ENCODE measurements at regions not wholly inside any gene's neighbourhood (a gene's known extent, or its start where the extent isn't known, plus 50 kb on each side); places are given as distances from the start of the nearest gene placed in this dataset.

- Histone ChIP-seq H3K4me3 (no peak overlapping the region), H3K36me3 (no peaks in the 10 kb centered on the region), H3K9me3 (replicated peaks) (no peaks in the 10 kb centered on the region), H3K27me3 (no peaks in the 10 kb centered on the region), H3K4me1 (no peaks in the 10 kb centered on the region), H3K27ac (no peak overlapping the region)
- DNase-seq, result no peak
These were observed 567.7 kb downstream of the MAT2B start for GRCh38 chr5:164073081-164073480.

- Histone ChIP-seq H3K9me3 (replicated peaks) (no peaks in the 10 kb centered on the region), H3K27me3 (no peaks in the 10 kb centered on the region), H3K27ac (no peak overlapping the region), H3K4me1 (no peaks in the 10 kb centered on the region), H3K36me3 (no peaks in the 10 kb centered on the region), H3K4me3 (no peak overlapping the region)
- no peak for DNase-seq
These were observed 571.1 kb downstream of the MAT2B start for GRCh38 chr5:164076556-164076955.

- Histone ChIP-seq H3K4me1 (no peaks in the 10 kb centered on the region), H3K9me3 (replicated peaks) (no peaks in the 10 kb centered on the region), H3K27ac (no peak overlapping the region), H3K27me3 (no peaks in the 10 kb centered on the region), H3K36me3 (no peaks in the 10 kb centered on the region), H3K4me3 (no peak overlapping the region)
- no peak for DNase-seq
These were observed 584.9 kb downstream of the MAT2B start for GRCh38 chr5:164090358-164090757.

- no peak overlapping the region for H3K27ac ChIP-seq
- no peaks in the 10 kb centered on the region for H3K27me3 ChIP-seq
- no peaks in the 10 kb centered on the region for H3K36me3 ChIP-seq
- no peak overlapping the region for H3K4me3 ChIP-seq
- no peaks in the 10 kb centered on the region for H3K4me1 ChIP-seq
- H3K9me3 ChIP-seq (replicated peaks), result no peaks in the 10 kb centered on the region
- no peak for DNase-seq
These were observed 586.4 kb downstream of the MAT2B start for GRCh38 chr5:164091836-164092235.

- no peaks in the 10 kb centered on the region for H3K27me3 ChIP-seq
- no peaks in the 10 kb centered on the region for H3K9me3 ChIP-seq (replicated peaks)
- no peaks in the 10 kb centered on the region for H3K4me1 ChIP-seq
- H3K27ac ChIP-seq, result no peak overlapping the region
- no peak for DNase-seq
- no peak overlapping the region for H3K4me3 ChIP-seq
- no peaks in the 10 kb centered on the region for H3K36me3 ChIP-seq
These were observed 588.9 kb downstream of the MAT2B start for GRCh38 chr5:164094291-164094690.

- Histone ChIP-seq H3K4me1 (no peaks in the 10 kb centered on the region), H3K9me3 (replicated peaks) (no peaks in the 10 kb centered on the region), H3K27me3 (no peaks in the 10 kb centered on the region), H3K4me3 (no peak overlapping the region), H3K27ac (no peak overlapping the region), H3K36me3 (no peaks in the 10 kb centered on the region)
- DNase-seq, result no peak
These were observed 592.3 kb downstream of the MAT2B start for GRCh38 chr5:164097749-164098148.

GRCh38 chr5:164098531-164098930 is 593.1 kb downstream of the MAT2B start:
- H3K36me3 ChIP-seq, result no peaks in the 10 kb centered on the region
- no peaks in the 10 kb centered on the region for H3K9me3 ChIP-seq (replicated peaks)
- no peaks in the 10 kb centered on the region for H3K27me3 ChIP-seq
- no peak overlapping the region for H3K4me3 ChIP-seq
- DNase-seq, result no peak
- H3K27ac ChIP-seq, result no peak overlapping the region
- no peaks in the 10 kb centered on the region for H3K4me1 ChIP-seq

GRCh38 chr5:164098979-164099378 is 593.6 kb downstream of the MAT2B start:
- H3K4me3 ChIP-seq, result no peak overlapping the region

GRCh38 chr5:164115420-164115819 is 610.0 kb downstream of the MAT2B start:
- no peak overlapping the region for H3K4me3 ChIP-seq
- H3K4me1 ChIP-seq, result no peaks in the 10 kb centered on the region

More at GRCh38 chr5:164098979-164099378, 593.6 kb downstream of the MAT2B start:
- Histone ChIP-seq H3K27me3 (no peaks in the 10 kb centered on the region), H3K27ac (no peak overlapping the region), H3K9me3 (replicated peaks) (no peaks in the 10 kb centered on the region), H3K4me1 (no peaks in the 10 kb centered on the region), H3K36me3 (no peaks in the 10 kb centered on the region)
- DNase-seq, result no peak

GRCh38 chr5:164119806-164120447 is 614.5 kb downstream of the MAT2B start:
- no peak overlapping the region; the same call in 1 of the 2 replicates for H3K4me3 ChIP-seq
- H3K36me3 ChIP-seq, result no peaks in the 10 kb centered on the region
- no peaks in the 10 kb centered on the region for H3K4me1 ChIP-seq
- H3K9me3 ChIP-seq (replicated peaks), result no peaks in the 10 kb centered on the region
- no peaks in the 10 kb centered on the region for H3K27me3 ChIP-seq
- no peak overlapping the region for H3K27ac ChIP-seq
- DNase-seq, result peak; percentile 31 to 53

More at GRCh38 chr5:164115420-164115819, 610.0 kb downstream of the MAT2B start:
- H3K9me3 ChIP-seq (replicated peaks), result no peaks in the 10 kb centered on the region
- DNase-seq, result no peak
- no peaks in the 10 kb centered on the region for H3K27me3 ChIP-seq
- H3K27ac ChIP-seq, result no peak overlapping the region
- H3K36me3 ChIP-seq, result no peaks in the 10 kb centered on the region

- DNase-seq, result no peak
- H3K27ac ChIP-seq, result no peak overlapping the region
- no peaks in the 10 kb centered on the region for H3K27me3 ChIP-seq
- no peak overlapping the region for H3K4me3 ChIP-seq
- no peaks in the 10 kb centered on the region for H3K4me1 ChIP-seq
- peaks cover 4% of the 10 kb centered on the region; the same call in 1 of the 2 replicates for H3K9me3 ChIP-seq (replicated peaks)
- H3K36me3 ChIP-seq, result no peaks in the 10 kb centered on the region
These were observed 622.1 kb downstream of the MAT2B start for GRCh38 chr5:164127527-164127926.

- H3K9me3 ChIP-seq (replicated peaks), result peaks cover 4% of the 10 kb centered on the region; the same call in 1 of the 2 replicates
- H3K4me1 ChIP-seq, result no peaks in the 10 kb centered on the region
- no peak overlapping the region for H3K27ac ChIP-seq
- H3K4me3 ChIP-seq, result no peak overlapping the region
- no peaks in the 10 kb centered on the region for H3K36me3 ChIP-seq
- no peaks in the 10 kb centered on the region for H3K27me3 ChIP-seq
- DNase-seq, result no peak
These were observed 626.9 kb downstream of the MAT2B start for GRCh38 chr5:164132358-164132757.

GRCh38 chr5:164137095-164137494 is 631.7 kb downstream of the MAT2B start:
- H3K27me3 ChIP-seq, result no peaks in the 10 kb centered on the region
- no peaks in the 10 kb centered on the region for H3K36me3 ChIP-seq
- no peaks in the 10 kb centered on the region for H3K4me1 ChIP-seq
- no peak overlapping the region for H3K27ac ChIP-seq
- DNase-seq, result no peak
- no peak overlapping the region for H3K4me3 ChIP-seq
- H3K9me3 ChIP-seq (replicated peaks), result no peaks in the 10 kb centered on the region

GRCh38 chr5:164139423-164139822 is 634.0 kb downstream of the MAT2B start:
- Histone ChIP-seq H3K27me3 (no peaks in the 10 kb centered on the region), H3K9me3 (replicated peaks) (no peaks in the 10 kb centered on the region), H3K36me3 (no peaks in the 10 kb centered on the region), H3K4me3 (no peak overlapping the region), H3K27ac (no peak overlapping the region), H3K4me1 (no peaks in the 10 kb centered on the region)
- no peak for DNase-seq

- Histone ChIP-seq H3K4me1 (no peaks in the 10 kb centered on the region), H3K27ac (no peak overlapping the region), H3K9me3 (replicated peaks) (no peaks in the 10 kb centered on the region), H3K4me3 (no peak overlapping the region), H3K36me3 (no peaks in the 10 kb centered on the region), H3K27me3 (no peaks in the 10 kb centered on the region)
- DNase-seq, result no peak
These were observed 640.0 kb downstream of the MAT2B start for GRCh38 chr5:164145458-164145857.

- Histone ChIP-seq H3K4me3 (no peak overlapping the region), H3K27me3 (no peaks in the 10 kb centered on the region), H3K4me1 (no peaks in the 10 kb centered on the region), H3K27ac (no peak overlapping the region), H3K9me3 (replicated peaks) (no peaks in the 10 kb centered on the region), H3K36me3 (no peaks in the 10 kb centered on the region)
- DNase-seq, result no peak
These were observed 640.8 kb downstream of the MAT2B start for GRCh38 chr5:164146223-164146622.
